GM18502 (cell line): ENCODE measurements at regions not wholly inside any gene's neighbourhood (a gene's known extent, or its start where the extent isn't known, plus 50 kb on each side); places are given as distances from the start of the nearest gene placed in this dataset.

Experiments
- ATAC-seq: cut with Tn5 transposase; IDR thresholded peaks from one replicate; pipeline ENCODE4 v1.9.1; 2021; ENCODE audit warnings: mild to moderate bottlenecking; ENCODE audit not compliant: unreplicated experiment, poor library complexity

GRCh38 chr22:27127911-27128310, 470.5 kb downstream of the MIAT start:
- no peak for ATAC-seq

- ATAC-seq: no peak
These were observed 471.2 kb downstream of the MIAT start for GRCh38 chr22:27128461-27129085.

GRCh38 chr22:27129266-27129665, 471.9 kb downstream of the MIAT start:
- no peak for ATAC-seq

- ATAC-seq: no peak
These were observed 473.5 kb downstream of the MIAT start for GRCh38 chr22:27130906-27131305.

- no peak for ATAC-seq
These were observed 474.0 kb downstream of the MIAT start for GRCh38 chr22:27131346-27131745.

GRCh38 chr22:27132400-27132799, 475.0 kb downstream of the MIAT start:
- no peak for ATAC-seq

GRCh38 chr22:27133019-27133431, 475.6 kb downstream of the MIAT start:
- ATAC-seq: no peak

- no peak for ATAC-seq
These were observed 476.4 kb downstream of the MIAT start for GRCh38 chr22:27133681-27134314.

- ATAC-seq: no peak
These were observed 476.9 kb downstream of the MIAT start for GRCh38 chr22:27134315-27134701.

- ATAC-seq: no peak
These were observed 477.9 kb downstream of the MIAT start for GRCh38 chr22:27135031-27135981.

- ATAC-seq: no peak
These were observed 479.2 kb downstream of the MIAT start for GRCh38 chr22:27136596-27136995.

- ATAC-seq: no peak
These were observed 480.5 kb downstream of the MIAT start for GRCh38 chr22:27137871-27138337.

GRCh38 chr22:27138471-27138870, 481.1 kb downstream of the MIAT start:
- no peak for ATAC-seq

- no peak for ATAC-seq
These were observed 482.6 kb downstream of the MIAT start for GRCh38 chr22:27139935-27140511.

GRCh38 chr22:27142286-27142685, 484.9 kb downstream of the MIAT start:
- ATAC-seq: no peak

- no peak for ATAC-seq
These were observed 486.9 kb downstream of the MIAT start for GRCh38 chr22:27144321-27144720.

- no peak for ATAC-seq
These were observed 489.7 kb downstream of the MIAT start for GRCh38 chr22:27146866-27147633.

GRCh38 chr22:27148055-27148454, 490.7 kb downstream of the MIAT start:
- no peak for ATAC-seq

- no peak for ATAC-seq
These were observed 491.6 kb downstream of the MIAT start for GRCh38 chr22:27148886-27149470.
